ENCODE measurements at regions not wholly inside any gene's neighbourhood (a gene's known extent, or its start where the extent isn't known, plus 50 kb on each side); places are given as distances from the start of the nearest gene placed in this dataset.

DNA sequence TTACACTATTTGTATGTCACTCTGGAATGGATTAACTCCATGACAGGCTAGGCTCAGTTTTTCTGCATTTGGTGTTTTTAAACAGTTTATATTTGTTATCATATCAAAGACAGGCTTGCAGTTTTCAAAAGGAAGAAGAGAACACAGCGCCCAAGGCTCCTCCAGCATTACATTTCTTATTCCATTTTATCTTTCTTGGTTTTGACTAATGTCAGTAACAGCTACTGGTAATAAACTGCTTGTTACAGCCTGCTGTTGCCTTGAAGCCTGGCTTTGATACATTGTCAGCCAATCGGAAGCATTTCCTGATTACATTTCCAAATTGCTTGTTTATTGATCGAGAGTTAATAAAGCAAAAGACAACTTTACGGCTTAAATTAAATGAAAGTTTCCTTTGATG, 166.0 kb upstream of the MDFIC start:
- no peak for DNase-seq (ENCODE audit: low read depth in 3 of 3, low spot score in 1 of 3)

DNA sequence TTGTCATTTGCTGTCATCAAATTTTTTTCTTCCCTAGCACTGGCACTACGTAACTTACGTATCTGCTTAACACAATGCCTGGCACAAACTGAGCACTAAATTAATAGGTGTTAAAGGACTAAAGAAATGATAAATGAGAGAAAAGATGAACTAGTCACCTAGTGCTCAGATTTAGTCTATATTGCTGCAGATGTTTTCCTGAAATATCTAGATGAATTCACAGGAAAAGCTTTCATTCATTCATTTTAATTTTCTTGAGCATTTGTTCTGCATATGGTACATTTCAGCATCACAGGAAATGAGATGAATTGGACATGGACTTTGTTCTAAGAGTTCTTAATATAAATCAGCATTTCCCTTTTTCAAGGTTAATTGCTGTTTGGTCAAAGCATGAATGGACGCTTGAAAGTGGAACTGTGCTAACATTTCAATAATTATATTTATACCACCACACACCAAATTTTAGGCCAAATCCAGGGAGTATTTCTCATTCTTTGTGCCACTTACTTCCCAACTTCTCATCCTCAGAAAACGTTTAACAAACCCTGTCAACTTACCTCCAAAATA, 163.2 kb upstream of the MDFIC start:
- no peak for DNase-seq (ENCODE audit: low read depth in 3 of 3, low spot score in 1 of 3)

DNA sequence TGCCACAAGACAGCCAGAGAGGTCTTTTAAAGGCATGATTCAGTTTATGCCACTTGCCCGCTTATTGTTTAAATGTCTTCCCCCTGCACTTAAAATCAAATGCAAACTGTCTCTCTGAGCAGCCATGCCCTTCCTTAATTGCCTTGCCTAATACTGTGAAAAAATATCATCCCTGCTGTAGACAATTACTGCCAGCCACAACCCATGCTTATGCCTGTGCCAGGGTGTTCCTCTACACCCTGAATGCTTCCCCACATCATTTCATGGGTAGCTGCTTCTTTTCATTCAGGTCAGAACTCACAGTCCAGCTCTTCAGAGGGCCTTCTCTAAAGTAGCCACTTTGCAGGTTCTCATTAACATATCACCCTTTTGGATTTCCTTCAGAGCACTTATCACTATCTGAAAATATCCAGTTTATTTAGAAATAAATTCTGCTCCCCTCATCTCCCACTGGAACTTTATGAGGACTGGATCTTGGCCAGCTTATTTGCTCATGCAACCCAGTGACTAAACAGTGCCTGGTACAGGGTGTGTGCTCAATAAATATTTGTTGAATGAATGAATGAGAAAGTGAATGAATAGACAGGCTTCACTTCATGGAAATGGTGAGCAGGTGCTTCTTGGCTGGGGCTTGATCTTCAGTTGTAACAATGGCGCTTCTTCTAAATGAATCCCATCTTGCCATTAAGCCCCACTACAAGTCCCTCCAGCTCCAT, 162.4 kb upstream of the MDFIC start:
- no peak for DNase-seq (ENCODE audit: low read depth in 3 of 3, low spot score in 1 of 3)

DNA sequence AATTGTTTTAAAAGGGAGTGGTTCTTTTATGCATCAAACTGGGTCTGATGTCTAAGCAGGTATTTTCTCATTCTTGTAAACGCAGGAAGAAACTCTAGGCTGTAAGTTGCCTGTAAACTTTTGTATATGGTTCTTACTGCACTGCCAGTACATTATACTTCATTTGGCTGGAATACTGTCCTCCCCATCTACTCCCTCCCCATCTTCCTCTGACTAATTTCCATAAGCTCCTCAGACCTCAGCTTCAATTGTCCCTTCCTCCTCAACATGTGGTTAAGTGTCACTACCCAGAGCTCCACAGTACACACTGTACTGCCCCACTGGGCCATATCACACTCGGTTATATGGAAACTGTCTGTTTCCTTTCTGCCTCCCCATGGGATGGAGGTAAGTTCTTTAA, 161.4 kb upstream of the MDFIC start:
- no peak for DNase-seq (ENCODE audit: low read depth in 3 of 3, low spot score in 1 of 3)

DNA sequence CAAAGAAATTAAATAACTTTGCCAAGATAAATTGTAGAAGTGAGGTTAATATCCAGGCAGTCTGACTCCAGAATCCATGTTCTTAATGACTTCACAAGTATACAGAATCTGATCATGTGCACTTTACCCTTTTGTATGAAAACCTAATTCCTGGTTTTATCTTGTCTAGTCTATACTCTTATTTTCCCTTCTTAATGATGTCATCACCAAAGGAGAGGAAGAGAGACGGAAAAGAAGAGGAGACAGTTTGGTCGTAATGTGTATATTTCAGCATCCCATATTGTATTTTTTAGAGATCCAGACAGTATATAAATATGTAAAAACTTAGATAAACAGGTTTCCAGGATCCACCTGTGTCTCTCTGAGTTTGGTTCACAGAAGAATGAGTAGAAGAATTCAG, 159.9 kb upstream of the MDFIC start:
- no peak for DNase-seq (ENCODE audit: low read depth in 3 of 3, low spot score in 1 of 3)

DNA sequence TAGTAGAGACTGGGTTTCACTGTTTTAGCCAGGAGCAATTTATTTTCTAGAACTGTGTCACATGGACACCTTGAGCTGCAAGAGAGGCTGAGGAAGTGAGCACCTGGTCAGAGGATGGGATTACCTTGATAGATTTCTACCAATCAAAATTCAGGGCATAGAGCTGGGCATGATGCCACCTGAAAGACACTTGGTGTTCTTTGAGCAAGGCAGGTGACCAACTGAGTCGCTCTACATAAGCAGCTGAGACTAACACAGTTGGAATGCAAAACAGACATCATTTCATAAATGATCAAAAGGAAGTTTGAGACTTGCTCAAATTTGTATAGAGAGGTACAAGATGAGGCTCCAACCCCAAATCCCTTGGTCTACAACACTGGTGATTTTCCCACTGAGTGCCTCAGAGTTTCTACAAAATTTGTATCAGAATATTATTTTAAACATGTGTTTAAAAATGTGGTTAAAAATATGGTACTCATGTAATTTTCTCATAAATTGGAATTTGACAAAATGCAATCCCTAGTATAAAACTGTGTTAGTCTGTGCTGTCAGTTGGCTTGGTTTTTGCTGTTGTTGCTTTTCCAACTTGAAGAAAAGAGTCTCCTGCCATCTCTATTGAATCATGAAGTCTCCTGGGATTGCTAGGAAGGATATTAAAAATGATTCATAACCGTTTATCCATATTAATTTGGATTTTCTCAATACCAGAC, 156.4 kb upstream of the MDFIC start:
- DNase-seq (ENCODE audit: low read depth in 3 of 3, low spot score in 1 of 3), result no peak

DNA sequence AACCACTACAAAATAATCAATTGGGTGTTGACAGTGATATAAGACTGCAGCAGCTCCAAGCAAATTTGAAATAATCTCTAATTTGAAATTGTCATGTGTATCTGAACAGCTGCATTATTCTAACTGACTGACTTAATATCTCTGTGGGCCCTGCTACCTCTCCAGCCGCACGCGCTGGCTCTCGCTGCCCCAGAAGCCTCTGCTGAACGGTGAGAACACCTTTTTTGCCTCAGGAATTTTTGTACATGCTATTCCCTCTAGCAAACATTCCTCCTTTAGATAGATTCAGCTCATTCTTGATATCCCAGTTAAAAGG, 155.9 kb upstream of the MDFIC start:
- no peak for DNase-seq (ENCODE audit: low read depth in 3 of 3, low spot score in 1 of 3)

DNA sequence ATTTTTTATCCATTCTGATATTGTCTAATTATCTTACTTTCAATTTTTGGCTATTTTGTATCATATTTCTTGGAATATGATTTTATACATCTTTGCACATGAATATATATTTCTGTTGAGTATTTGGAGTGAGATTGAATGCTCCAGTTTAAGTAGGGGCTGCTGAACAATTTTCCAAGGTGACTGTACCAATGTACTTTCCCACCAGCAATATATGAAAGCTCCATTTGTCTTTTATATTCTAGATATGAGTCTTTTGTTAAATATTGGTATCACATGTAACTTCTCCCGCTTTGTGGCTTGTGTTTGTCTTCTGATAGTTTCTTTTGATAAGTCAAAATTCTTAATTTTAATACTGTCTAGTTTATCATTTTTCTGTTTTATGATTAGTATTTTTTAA, 144.6 kb upstream of the MDFIC start:
- DNase-seq (ENCODE audit: low read depth in 3 of 3, low spot score in 1 of 3), result no peak

DNA sequence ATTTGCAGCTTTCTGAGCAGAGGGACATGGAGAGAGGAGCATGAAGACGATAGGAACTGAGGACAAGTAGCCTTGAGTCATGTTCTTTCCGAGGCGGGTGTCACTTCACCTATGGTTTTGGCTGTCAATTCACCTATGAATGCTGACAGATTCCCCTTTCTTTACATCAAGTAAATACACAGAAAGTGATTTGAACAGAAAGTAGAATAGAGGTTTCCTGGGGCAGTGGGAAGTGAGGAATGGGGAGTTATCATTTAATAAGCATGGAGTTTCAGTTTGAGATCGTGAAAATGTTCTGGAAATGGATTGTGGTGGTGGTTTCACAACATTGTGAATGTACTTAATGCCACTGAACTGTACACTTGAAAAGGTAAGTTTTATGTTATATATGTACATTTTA, 138.4 kb upstream of the MDFIC start:
- no peak for DNase-seq (ENCODE audit: low read depth in 3 of 3, low spot score in 1 of 3)

DNA sequence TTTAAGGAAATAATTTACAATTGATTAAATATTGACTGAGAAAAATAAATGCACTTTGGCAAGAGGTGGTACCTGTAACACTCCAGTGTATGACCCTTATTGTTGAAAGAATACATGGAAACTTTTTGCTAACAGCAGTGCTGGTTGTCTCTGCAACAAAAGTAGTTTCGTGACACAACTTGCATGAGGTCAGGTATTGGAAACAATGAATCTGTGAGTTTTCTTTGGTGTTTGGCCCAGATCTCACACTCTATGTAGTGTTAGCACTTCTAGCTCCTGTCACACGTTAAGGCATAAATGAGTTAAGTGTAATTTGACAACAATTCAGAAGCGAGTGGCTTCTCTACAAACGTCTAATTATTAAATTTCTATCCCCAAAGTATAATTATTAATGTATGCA, 137.7 kb upstream of the MDFIC start:
- DNase-seq (ENCODE audit: low read depth in 3 of 3, low spot score in 1 of 3), result no peak

DNA sequence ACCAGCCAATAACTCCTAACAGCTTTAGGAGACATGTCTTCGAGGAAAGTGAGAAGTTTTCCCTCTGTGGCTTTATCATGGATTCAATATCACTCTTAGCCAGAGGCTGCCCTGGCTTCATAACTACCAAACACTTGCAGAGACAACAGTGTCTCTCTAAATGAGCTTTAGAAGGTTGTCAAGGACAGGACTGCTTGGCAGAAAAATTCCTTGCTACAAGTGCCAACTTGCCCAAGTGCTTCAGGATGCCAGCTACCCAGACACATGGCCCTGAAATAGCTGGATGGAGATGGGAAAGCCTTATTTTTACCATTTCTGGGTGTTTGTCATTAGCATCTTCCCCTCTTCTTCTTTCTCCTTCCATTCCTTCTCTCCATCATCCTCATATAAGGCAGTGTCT, 137.1 kb upstream of the MDFIC start:
- DNase-seq (ENCODE audit: low read depth in 3 of 3, low spot score in 1 of 3), result no peak

DNA sequence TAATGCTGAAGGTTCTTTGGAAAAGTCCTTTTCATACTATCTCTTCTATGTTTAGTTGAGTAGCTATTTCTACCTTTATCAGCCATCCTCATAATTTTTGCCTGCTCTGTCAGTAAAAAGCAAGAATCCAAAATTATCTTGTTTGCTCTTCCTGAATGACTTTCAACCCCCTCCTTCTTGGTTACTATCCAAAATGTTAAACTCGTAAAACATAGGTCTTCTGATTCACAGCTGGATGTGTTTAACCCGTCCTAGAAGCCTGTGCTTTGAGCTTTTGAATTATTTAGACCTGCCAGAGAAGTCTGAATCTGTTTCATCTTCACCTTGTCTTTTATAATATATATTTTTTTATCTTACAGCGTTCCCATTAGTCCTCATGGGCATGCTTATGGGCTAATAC, 136.4 kb upstream of the MDFIC start:
- no peak for DNase-seq (ENCODE audit: low read depth in 3 of 3, low spot score in 1 of 3)

DNA sequence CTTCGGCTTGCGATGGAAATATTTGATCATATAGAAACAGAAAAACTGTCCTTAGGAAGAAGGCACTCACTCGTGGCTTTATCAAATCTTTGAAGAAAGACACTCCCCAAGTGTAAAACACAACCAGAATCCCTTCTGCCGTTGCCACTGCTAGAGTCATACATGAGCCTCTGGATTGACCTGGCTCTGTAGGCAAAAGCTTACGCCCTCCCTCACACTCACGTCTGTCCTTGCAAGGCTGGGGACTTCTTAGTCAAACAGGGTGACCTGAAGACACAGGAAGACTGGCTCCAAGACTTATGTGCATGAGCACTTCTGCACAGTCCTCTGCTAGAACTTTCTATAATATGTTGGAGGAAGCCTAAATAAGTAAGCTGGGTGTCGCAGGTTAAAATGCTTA, 135.4 kb upstream of the MDFIC start:
- DNase-seq (ENCODE audit: low read depth in 3 of 3, low spot score in 1 of 3), result no peak

DNA sequence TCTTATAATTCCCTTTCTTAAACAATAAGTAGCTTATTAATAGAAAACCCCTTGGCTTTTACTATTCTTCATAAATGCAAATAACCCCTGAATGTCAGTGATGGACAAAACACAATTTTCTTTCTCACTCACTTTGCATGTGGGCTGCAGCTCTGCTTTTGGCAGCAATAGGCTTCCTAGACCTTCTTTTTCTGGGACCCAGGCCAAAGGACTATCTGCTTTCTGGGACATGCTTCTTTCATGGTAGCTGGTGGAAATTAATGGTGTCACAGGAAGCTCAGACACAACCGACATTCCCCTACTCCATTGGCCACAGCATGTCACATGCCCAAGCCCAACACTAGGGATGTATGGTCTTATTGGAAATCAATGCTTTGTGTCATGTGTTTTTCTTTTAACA, 134.3 kb upstream of the MDFIC start:
- no peak for DNase-seq (ENCODE audit: low read depth in 3 of 3, low spot score in 1 of 3)

DNA sequence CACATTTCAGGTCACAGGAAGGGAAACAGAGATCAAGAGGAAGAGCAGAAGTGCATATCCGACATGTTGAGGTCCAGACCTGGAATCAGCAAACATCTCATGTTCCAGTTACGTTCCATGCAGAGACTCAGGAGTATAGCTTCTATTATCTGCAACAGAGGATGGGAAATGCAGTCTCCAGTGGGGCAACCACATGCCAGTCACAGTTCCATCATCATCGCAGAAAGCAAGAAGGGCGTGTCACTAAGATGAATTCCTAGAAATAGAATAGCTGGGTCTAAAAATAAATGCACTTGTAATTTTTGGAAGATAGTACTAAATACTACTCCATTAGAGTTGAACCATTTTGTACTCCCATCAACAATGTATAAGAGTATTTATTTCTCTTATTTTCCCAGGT, 133.2 kb upstream of the MDFIC start:
- DNase-seq (ENCODE audit: low read depth in 3 of 3, low spot score in 1 of 3), result no peak

DNA sequence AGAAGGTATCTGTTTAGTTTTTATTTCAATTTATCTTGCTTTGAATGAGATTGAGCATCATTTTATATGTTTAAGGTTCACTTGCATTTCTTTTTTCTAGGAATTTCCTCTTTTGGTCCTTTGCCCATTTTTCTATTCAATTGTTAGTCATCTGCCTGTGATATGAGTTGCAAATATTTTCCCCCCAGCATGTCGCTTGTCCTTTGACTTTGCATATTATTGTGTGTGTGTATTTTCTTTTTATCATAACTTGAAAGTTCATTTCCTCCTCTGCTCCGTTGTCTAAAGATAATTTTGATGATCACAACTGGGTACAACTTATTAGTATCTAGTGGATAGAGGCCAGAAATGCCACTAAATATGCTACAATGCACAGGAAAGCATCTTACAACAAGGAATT, 132.7 kb upstream of the MDFIC start:
- no peak for DNase-seq (ENCODE audit: low read depth in 3 of 3, low spot score in 1 of 3)

DNA sequence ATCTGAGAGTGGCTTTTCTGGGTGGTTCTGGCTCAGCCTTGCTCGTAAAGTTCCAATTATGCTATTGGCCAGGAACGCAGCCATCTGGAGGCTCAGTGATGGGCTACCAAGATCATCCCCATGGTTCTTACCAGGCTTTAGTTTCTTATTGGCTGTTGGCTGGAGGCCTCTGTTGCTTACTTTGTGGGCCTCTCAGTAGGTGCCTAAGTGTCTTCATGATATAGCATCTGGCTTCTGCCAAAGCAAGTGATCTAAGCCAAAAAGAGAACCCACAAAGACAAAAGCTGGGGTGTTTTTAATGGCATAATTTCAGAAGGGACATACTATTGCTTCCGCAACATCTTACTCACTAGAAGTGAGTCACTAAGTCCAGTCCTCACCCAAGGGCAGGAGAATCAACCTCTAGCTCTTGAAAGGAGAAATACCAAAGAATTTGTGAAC, 132.0 kb upstream of the MDFIC start:
- DNase-seq (ENCODE audit: low read depth in 3 of 3, low spot score in 1 of 3), result no peak

DNA sequence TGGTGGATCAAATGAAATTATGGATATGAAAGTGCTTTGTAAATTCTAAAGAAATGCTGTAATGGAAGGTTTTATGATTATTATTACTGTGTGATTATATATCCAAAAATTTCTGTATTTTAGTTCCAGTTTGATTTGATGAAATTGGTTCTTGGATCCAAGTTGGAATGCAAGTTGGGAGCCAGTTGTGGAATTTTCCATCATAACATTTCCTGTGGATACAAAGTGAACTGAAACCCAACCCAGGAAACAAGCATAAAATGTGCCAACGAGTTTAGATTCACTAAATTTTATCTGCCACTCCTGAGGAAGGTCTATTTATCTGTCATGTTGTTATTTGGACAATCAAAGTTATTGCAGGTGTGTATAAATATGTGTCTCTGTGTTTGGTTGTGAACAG, 131.4 kb upstream of the MDFIC start:
- DNase-seq (ENCODE audit: low read depth in 3 of 3, low spot score in 1 of 3), result no peak

DNA sequence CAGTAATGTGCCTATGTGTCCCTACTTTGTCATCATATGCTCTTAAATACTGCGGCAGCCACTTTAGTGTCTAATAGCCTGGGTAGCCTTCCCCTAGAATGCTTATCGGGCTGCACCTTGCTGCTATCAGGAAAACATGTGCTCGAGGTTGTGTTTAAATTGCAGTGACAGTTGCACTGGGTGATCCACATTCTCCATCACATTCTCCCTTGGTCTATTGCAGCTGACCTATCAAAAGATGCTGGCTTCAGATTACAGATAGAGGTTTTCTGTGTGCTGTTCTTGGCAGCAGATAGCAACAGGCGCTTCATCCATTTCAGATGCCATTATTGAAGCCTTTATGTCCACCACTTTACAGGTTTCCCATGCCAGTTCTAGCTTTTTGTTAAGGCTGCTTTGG, 130.1 kb upstream of the MDFIC start:
- no peak for DNase-seq (ENCODE audit: low read depth in 3 of 3, low spot score in 1 of 3)

DNA sequence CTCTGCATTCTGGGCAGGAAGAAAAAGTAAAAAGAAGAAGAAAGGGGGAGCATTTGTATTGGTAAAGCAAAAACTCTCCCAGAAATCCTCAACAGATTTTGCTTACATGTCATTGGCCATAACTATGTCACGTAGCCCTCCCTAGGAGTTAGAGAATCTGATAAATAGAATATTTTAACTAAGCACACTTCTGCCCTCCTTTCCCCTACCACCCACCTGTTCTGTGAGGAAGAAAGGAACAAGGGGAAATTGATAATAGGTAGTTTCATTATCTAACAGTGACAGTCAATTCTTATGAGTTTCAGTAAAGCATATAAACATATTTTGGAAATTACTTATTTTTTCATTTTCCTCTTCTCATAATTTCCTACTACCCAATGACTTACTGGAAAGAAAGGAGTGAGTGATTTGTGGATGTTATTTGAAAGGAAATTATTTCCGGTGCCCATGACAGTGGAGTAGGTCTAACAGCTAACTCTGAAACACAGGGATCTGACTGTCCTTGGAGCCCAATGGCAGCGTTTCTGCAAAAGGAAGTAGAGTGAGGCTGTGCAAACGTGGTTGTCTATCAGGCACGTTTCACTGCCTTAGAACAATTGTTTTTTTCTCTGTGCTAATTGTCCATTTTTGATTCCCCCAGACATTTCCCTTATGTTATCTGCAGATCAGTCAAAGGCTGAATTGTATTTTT, 128.6 kb upstream of the MDFIC start:
- no peak for DNase-seq (ENCODE audit: low read depth in 3 of 3, low spot score in 1 of 3)

DNA sequence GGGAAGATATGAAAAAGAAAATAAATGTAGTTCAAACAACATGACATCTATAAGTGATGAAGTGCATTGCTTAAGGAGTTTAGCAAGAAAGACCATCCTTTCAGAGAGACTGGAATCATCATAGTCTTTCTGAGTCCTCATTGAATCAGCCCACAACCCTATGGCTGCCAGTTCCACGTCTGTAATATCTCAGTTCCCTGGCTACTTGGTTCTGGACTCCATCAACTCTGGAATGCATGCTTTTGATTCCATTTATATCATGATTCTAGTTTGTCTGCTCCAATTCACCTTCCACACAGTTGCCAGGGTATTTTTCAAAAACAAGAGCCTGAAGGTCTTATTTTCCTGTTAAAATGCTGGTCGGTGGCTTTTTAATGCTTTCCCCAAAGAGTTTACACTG, 126.4 kb upstream of the MDFIC start:
- no peak for DNase-seq (ENCODE audit: low read depth in 3 of 3, low spot score in 1 of 3)

DNA sequence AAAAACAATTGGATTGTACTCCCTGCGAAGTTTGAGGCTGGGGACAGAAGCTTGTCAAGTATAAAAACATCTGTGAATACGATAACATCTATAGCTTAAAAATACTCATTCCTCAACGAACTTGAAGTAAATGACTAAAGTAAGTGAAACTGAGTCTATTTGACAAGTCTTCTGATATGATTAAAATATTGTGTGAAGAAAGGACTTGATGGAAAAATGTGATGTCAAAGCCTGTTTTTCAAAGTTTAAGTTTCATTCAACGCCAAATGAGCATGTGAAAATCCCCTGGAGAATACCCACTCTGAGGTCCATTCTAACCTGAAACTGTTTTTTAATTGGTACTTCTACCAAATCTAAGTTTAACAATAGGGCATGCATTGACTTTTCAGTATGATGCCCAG, 122.3 kb upstream of the MDFIC start:
- DNase-seq (ENCODE audit: low read depth in 3 of 3, low spot score in 1 of 3), result no peak
